Smooth muscle cell (in vitro differentiated cells): ENCODE measurements at regions not wholly inside any gene's neighbourhood (a gene's known extent, or its start where the extent isn't known, plus 50 kb on each side); places are given as distances from the start of the nearest gene placed in this dataset.
A peak's percentile ranks its signal among the peaks of the same experiment; 100 is the strongest.

Experiments
- DNase-seq: peaks from one replicate; lab custom pipeline; 2025; ENCODE audit not compliant: unreplicated experiment; lab: John Stamatoyannopoulos, UW
- H2AFZ ChIP-seq: fragments of 200-600 bp; sonication (generic); 2 replicates; pipeline ENCODE4 v1.6.0; 2016; ENCODE audit warnings: antibody characterized with exemption, low read depth, mild to moderate bottlenecking
- H3F3A ChIP-seq: fragments of 200-600 bp; sonication (generic); 2 replicates; pipeline ENCODE4 v1.6.0; 2017; ENCODE audit warnings: antibody characterized with exemption, low read depth
- H3K27ac ChIP-seq: fragments of 200-600 bp; sonication (generic); 2 replicates; pipeline ENCODE4 v1.5.1; 2016; ENCODE audit warnings: low read depth, mild to moderate bottlenecking
- H3K27me3 ChIP-seq: fragments of 200-600 bp; sonication (generic); 2 replicates; pipeline ENCODE4 v1.6.1; 2016; ENCODE audit warnings: low read depth, mild to moderate bottlenecking
- H3K36me3 ChIP-seq: fragments of 200-600 bp; sonication (generic); 2 replicates; pipeline ENCODE4 v1.5.1; 2016; ENCODE audit warnings: low read depth
- H3K4me1 ChIP-seq: fragments of 200-600 bp; sonication (generic); 2 replicates; pipeline ENCODE4 v1.5.1; 2016; ENCODE audit warnings: low read depth
- H3K4me2 ChIP-seq: fragments of 200-600 bp; sonication (generic); 2 replicates; pipeline ENCODE4 v1.6.0; 2016; ENCODE audit warnings: mild to moderate bottlenecking
- H3K4me3 ChIP-seq: fragments of 200-600 bp; sonication (generic); 2 replicates; pipeline ENCODE4 v1.5.1; 2016; ENCODE audit warnings: mild to moderate bottlenecking
- H3K79me2 ChIP-seq: fragments of 200-600 bp; sonication (generic); 2 replicates; pipeline ENCODE4 v1.6.0; 2016; ENCODE audit warnings: low read depth, mild to moderate bottlenecking
- H3K9ac ChIP-seq: fragments of 200-600 bp; sonication (generic); 2 replicates; pipeline ENCODE4 v1.6.0; 2016; ENCODE audit warnings: low read depth
- H3K9me3 ChIP-seq: fragments of 200-600 bp; sonication (generic); replicated peaks from 2 replicates; pipeline ENCODE4 v1.5.1; 2016; ENCODE audit warnings: low read depth
- H4K20me1 ChIP-seq: fragments of 200-600 bp; sonication (generic); 2 replicates; pipeline ENCODE4 v1.6.0; 2016; ENCODE audit warnings: low read depth
- CTCF ChIP-seq: fragments of 200-600 bp; sonication (generic); IDR thresholded peaks from 2 replicates; pipeline ENCODE4 v1.5.1; 2017; ENCODE audit warnings: borderline replicate concordance, mild to moderate bottlenecking, antibody characterized with exemption; ENCODE audit not compliant: insufficient read depth, poor library complexity, severe bottlenecking
- WGBS: methylation state at CpG from one replicate; pipeline ENCODE4 v1.1.7; 2016; ENCODE audit warnings: low lambda C conversion rate; 5-methylcytosine and 5-hydroxymethylcytosine counted together

DNA sequence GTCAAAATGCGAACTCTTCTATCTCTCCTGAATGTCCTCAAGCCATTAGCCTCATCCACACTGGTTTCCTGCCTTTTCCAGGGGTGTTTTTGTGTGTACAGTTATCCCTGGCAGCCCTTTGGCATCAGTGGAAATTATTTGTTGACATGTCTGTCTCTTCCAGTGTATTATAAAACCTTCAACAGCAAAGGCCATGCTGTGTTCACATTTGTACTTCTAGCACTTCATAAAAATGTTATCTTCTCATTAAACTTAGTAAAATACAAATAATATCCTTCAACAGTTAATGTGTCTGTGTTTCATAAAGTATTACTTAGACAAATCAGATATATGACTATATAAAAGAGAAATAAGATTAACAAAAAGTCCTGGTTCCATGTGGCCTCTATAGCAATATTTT lies 359.5 kb upstream of the ARGLU1 start:
- H3K4me2 ChIP-seq, result no peak overlapping the region
- no peaks in the 10 kb centered on the region for H3F3A ChIP-seq
- no peak overlapping the region for H3K27ac ChIP-seq
- no peak overlapping the region for H2AFZ ChIP-seq
- no peaks in the 10 kb centered on the region for H3K4me1 ChIP-seq
- no peaks in the 10 kb centered on the region for H3K36me3 ChIP-seq
- H4K20me1 ChIP-seq, result no peaks in the 10 kb centered on the region
- no peak for TF ChIP-seq CTCF
- H3K9ac ChIP-seq, result no peak overlapping the region
- H3K4me3 ChIP-seq, result no peak overlapping the region
- WGBS, result 87% methylated on average over 1 of the region's 1 CpG
- H3K27me3 ChIP-seq, result no peaks in the 10 kb centered on the region
- no peaks in the 10 kb centered on the region for H3K9me3 ChIP-seq
- DNase-seq, result no peak
- H3K79me2 ChIP-seq, result no peaks in the 10 kb centered on the region

GRCh38 chr13:106922384-106922783 lies 354.4 kb upstream of the ARGLU1 start:
- Histone ChIP-seq H3K4me3 (no peak overlapping the region), H3K27ac (no peak overlapping the region), H3K79me2 (no peaks in the 10 kb centered on the region), H2AFZ (no peak overlapping the region), H4K20me1 (no peaks in the 10 kb centered on the region), H3K4me1 (peaks cover 34% of the 10 kb centered on the region), H3K4me2 (no peak overlapping the region), H3K36me3 (no peaks in the 10 kb centered on the region), H3F3A (no peaks in the 10 kb centered on the region), H3K9me3 (no peaks in the 10 kb centered on the region), H3K9ac (no peak overlapping the region), H3K27me3 (no peaks in the 10 kb centered on the region)
- WGBS, result 64% methylated on average over 6 of the region's 6 CpGs
- no peak for DNase-seq
- no peak for TF ChIP-seq CTCF

- no peaks in the 10 kb centered on the region for H3K27me3 ChIP-seq
- WGBS, result 29% methylated on average over 13 of the region's 13 CpGs
- no peaks in the 10 kb centered on the region for H3F3A ChIP-seq
- H3K4me1 ChIP-seq, result peaks cover 54% of the 10 kb centered on the region
- H3K27ac ChIP-seq, result no peak overlapping the region
- H3K9ac ChIP-seq, result no peak overlapping the region
- DNase-seq, result no peak
- H3K4me3 ChIP-seq, result no peak overlapping the region
- no peaks in the 10 kb centered on the region for H3K9me3 ChIP-seq
- TF ChIP-seq CTCF, result no peak
- H3K36me3 ChIP-seq, result no peaks in the 10 kb centered on the region
- H4K20me1 ChIP-seq, result no peaks in the 10 kb centered on the region
- peak overlapping the region; percentile 100 for H2AFZ ChIP-seq
- peak overlapping the region; percentile 96 for H3K4me2 ChIP-seq
- H3K79me2 ChIP-seq, result no peaks in the 10 kb centered on the region
Observed at GRCh38 chr13:106919638-106920037, 351.7 kb upstream of the ARGLU1 start.

DNA sequence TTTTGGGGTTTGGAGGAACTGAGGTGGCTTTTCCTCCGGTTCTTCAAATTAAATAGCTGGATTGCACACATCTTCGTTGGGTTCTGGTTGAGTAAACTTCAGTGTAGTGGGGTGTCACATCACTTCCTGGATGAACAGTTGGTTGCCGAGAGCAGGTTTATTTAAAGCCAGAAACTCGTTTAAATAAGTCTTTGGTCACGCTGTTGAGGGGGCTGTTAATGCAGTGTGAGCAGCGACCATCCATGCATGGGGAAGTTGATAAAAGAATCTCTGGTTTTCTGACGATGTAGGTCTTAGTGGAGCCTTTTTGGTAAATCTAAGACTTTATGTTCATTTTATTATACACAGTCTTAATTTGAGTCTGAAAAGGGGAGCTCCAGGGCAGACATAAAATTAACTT lies 351.2 kb upstream of the ARGLU1 start:
- H3K4me3 ChIP-seq, result no peak overlapping the region
- WGBS, result 31% methylated on average over 7 of the region's 7 CpGs

More for the DNA sequence above, 351.2 kb upstream of the ARGLU1 start:
- H3K27me3 ChIP-seq, result no peaks in the 10 kb centered on the region
- H3K9ac ChIP-seq, result no peak overlapping the region
- TF ChIP-seq CTCF, result no peak
- peaks cover 54% of the 10 kb centered on the region for H3K4me1 ChIP-seq
- H3K27ac ChIP-seq, result no peak overlapping the region
- H3F3A ChIP-seq, result no peaks in the 10 kb centered on the region
- no peaks in the 10 kb centered on the region for H3K36me3 ChIP-seq
- H3K9me3 ChIP-seq, result no peaks in the 10 kb centered on the region
- H3K4me2 ChIP-seq, result peak overlapping the region; percentile 96
- DNase-seq, result no peak
- H3K79me2 ChIP-seq, result no peaks in the 10 kb centered on the region
- no peaks in the 10 kb centered on the region for H4K20me1 ChIP-seq
- peak overlapping the region; percentile 100 for H2AFZ ChIP-seq
